Spinal cord (tissue), 9 donors: ENCODE measurements at regions not wholly inside any gene's neighbourhood (a gene's known extent, or its start where the extent isn't known, plus 50 kb on each side); places are given as distances from the start of the nearest gene placed in this dataset.

Source experiments
- DNase-seq, 6 donors: peaks; one replicate each; pipeline versions ENCODE4 v3.0.0 to v3.0.0-alpha.2; 2013 to 2015; ENCODE audit warnings: low spot score in 6 of 6, low read depth in 4 of 6
- H3K27ac ChIP-seq: one replicate; pipeline ENCODE4 v1.5.1; 2013; ENCODE audit warnings: low read depth, low read length, control low read depth
- H3K27me3 ChIP-seq: one replicate; pipeline ENCODE4 v1.6.1; 2013; ENCODE audit warnings: low read length; ENCODE audit not compliant: control insufficient read depth, insufficient read depth
- H3K36me3 ChIP-seq: one replicate; pipeline ENCODE4 v1.6.1; 2013; ENCODE audit warnings: low read length; ENCODE audit not compliant: control insufficient read depth, insufficient read depth
- H3K4me1 ChIP-seq: one replicate; pipeline ENCODE4 v1.6.1; 2013; ENCODE audit warnings: low read length; ENCODE audit not compliant: control insufficient read depth, insufficient read depth
- H3K4me3 ChIP-seq: one replicate; pipeline ENCODE4 v1.5.1; 2013; ENCODE audit warnings: low read depth, low read length, control low read depth
- H3K9me3 ChIP-seq: one replicate; pipeline ENCODE4 v1.6.1; 2013; ENCODE audit warnings: low read length; ENCODE audit not compliant: control insufficient read depth, insufficient read depth
- WGBS: methylation state at CpG from one replicate; pipeline ENCODE4 v1.1.5; 2013; ENCODE audit warnings: missing lambda C conversion rate; ENCODE audit not compliant: insufficient coverage; 5-methylcytosine and 5-hydroxymethylcytosine counted together
- donor health status: healthy.

DNA sequence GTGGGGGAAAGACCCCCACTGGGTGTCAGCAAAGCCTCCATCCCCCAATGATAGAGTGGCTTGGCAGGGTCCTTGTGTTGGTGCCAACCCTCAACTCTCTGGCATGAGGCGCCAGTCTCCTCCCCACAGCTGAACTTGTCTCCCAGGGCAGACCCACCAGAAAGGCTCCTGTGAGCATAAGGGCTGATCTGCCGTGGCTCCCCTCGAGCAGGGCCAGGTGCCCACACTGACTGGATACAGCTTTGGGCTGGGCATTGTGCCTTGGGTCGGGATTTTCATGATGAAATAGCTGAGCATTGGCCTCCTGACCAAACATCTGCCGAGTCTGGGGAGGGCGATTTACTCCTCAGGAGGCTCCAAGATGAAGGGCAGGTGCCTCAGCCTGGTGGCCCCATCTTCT is 68.1 kb upstream of the NPTX2 start:
- WGBS: 72% methylated on average over 6 of the region's 6 CpGs
- DNase-seq: no peak

DNA sequence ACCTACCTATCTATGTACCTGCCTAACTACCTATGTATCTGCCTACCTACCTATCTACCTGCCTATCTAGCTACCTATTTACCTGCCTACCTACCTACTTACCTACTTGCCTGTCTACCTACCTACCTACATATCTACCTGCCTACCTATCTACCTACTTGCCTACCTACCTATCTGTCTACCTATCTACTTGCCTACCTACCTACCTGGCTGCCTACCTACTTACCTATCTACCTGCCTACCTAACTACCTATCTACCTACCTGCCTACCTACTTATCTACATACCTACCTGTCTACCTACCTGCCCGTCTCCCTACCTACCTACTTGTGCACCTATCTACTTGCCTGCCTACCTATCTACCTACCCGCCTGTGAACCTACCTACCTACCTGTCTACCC is 68.7 kb upstream of the NPTX2 start:
- 91% methylated on average over 2 of the region's 2 CpGs for WGBS
- no peaks in the 10 kb centered on the region for H3K27me3 ChIP-seq

More for the DNA sequence above, 68.1 kb upstream of the NPTX2 start:
- no peaks in the 10 kb centered on the region for H3K36me3 ChIP-seq
- peaks cover 3% of the 10 kb centered on the region for H3K9me3 ChIP-seq
- no peaks in the 10 kb centered on the region for H3K4me1 ChIP-seq
- no peak overlapping the region for H3K4me3 ChIP-seq
- H3K27ac ChIP-seq: no peak overlapping the region
- no peaks in the 10 kb centered on the region for H3K27me3 ChIP-seq

DNA sequence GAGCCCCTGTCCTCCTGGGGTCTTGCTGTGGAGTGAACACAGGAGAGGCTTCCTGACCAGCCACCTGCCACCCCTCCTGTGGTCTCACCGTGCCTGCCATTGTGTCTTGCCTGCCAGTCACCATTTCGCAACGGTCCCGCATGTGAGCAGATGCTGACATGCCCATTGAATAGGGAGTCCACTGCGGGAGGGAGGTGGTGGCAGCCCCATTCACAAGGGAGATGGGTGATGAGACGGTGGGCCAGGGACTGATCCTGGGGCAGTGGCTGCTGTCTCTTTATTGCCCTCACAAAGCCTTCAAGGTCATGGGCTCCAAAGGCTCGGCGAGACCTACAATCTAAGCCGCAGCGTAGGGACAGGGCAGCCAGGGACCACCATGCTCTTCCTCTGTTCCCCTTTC is 76.0 kb upstream of the NPTX2 start:
- Histone ChIP-seq H3K9me3 (no peaks in the 10 kb centered on the region), H3K27me3 (no peaks in the 10 kb centered on the region), H3K4me1 (no peaks in the 10 kb centered on the region), H3K27ac (no peak overlapping the region), H3K4me3 (no peak overlapping the region), H3K36me3 (no peaks in the 10 kb centered on the region)
- DNase-seq: no peak
- 59% methylated on average over 8 of the region's 10 CpGs for WGBS

More for the DNA sequence above, 68.7 kb upstream of the NPTX2 start:
- H3K27ac ChIP-seq: no peak overlapping the region
- no peaks in the 10 kb centered on the region for H3K4me1 ChIP-seq
- H3K9me3 ChIP-seq: peaks cover 3% of the 10 kb centered on the region
- H3K4me3 ChIP-seq: no peak overlapping the region
- DNase-seq: no peak
- H3K36me3 ChIP-seq: no peaks in the 10 kb centered on the region

DNA sequence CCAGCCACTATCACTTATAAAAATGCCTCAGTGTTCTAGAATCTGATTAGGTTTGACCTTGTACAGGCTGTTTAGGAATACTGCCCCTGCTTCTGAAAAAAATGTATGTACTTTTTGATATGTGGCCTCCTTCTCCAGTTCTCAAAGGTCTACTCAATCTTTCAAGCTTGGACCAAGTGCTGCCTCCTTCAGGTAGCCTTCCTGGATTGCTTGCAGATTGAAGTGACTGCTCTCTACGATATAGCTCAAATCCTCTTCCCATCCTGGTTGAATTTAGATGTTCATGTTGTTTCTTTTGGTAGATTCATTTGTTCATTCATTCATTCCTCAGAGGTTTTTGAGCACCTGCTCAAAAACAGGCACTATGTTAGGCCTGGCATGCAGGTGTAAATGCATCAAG is 77.2 kb upstream of the NPTX2 start:
- H3K4me3 ChIP-seq: no peak overlapping the region
- no peaks in the 10 kb centered on the region for H3K4me1 ChIP-seq
- H3K27ac ChIP-seq: no peak overlapping the region
- no peaks in the 10 kb centered on the region for H3K9me3 ChIP-seq
- no peaks in the 10 kb centered on the region for H3K27me3 ChIP-seq
- no peak for DNase-seq
- no CpG with 5 or more reads among the region's 1 CpG for WGBS
- H3K36me3 ChIP-seq: no peaks in the 10 kb centered on the region

DNA sequence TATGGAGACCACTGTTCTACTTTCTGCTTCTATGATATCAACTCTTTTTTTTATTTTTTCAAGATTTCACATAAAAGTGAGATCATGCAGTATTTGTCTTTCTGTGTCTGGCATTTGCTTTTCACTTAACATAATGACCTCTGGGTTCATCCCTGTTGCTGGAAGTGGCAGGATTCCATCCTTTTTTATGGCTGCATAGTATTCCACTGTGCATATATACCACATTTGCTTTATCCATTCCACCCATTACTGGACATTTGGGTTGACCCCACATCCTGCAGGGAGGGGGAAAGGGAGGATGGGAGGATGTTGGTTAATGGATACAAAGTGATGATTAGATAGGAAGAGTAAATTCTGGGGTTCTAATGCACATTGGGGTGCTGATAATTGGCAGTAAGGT is 80.3 kb upstream of the NPTX2 start:
- no peaks in the 10 kb centered on the region for H3K9me3 ChIP-seq
- no peaks in the 10 kb centered on the region for H3K27me3 ChIP-seq
- H3K4me1 ChIP-seq: no peaks in the 10 kb centered on the region
- DNase-seq: no peak
- H3K27ac ChIP-seq: no peak overlapping the region
- no peak overlapping the region for H3K4me3 ChIP-seq
- no peaks in the 10 kb centered on the region for H3K36me3 ChIP-seq

DNA sequence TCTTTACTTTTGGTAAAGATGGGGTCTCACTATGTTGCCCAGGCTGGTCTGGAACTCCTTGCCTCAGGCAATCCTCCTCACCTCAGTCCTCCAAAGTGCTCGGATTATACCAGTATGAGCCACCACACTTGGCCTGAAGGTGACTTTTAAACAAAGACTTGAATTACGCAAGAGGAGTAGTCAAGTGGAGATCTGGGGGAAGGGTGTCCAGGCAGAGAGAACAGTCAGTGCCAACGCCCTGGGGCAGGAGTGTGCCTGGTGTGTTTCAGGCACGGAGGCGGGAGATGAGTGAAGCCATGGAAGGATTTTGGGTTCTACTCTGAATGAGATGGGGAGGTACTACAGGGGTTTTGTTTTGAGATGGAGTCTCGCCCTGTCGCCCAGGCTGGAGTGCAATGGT is 82.6 kb upstream of the NPTX2 start:
- no peaks in the 10 kb centered on the region for H3K27me3 ChIP-seq
- no peak overlapping the region for H3K4me3 ChIP-seq
- WGBS: 78% methylated on average over 6 of the region's 7 CpGs
- H3K36me3 ChIP-seq: no peaks in the 10 kb centered on the region
- H3K27ac ChIP-seq: no peak overlapping the region
- no peaks in the 10 kb centered on the region for H3K9me3 ChIP-seq
- no peaks in the 10 kb centered on the region for H3K4me1 ChIP-seq
- DNase-seq: no peak

DNA sequence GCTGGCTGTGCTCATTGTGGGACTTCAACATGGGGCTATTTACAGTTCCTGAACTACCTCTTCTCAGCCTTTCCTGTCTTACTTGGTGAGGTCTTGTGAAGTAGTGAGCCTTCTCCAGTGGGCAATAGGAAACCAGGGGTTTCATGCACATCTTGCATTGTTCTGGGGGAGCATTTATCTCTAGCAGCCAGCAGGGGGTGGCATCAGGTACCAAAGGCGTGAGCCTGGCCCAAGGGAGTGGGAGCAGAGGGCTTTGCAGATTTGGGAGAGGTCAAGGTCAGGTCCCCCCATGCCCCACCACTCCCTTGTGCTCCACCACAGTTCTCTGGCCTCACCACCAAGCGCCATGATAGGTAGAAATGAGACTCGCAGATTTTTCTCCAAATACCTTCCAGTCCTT is 85.4 kb upstream of the NPTX2 start:
- H3K27me3 ChIP-seq: no peaks in the 10 kb centered on the region
- H3K4me1 ChIP-seq: no peaks in the 10 kb centered on the region
- H3K4me3 ChIP-seq: no peak overlapping the region
- WGBS: no CpG with 5 or more reads among the region's 3 CpGs
- no peaks in the 10 kb centered on the region for H3K36me3 ChIP-seq
- H3K27ac ChIP-seq: no peak overlapping the region
- no peaks in the 10 kb centered on the region for H3K9me3 ChIP-seq
- DNase-seq: no peak

DNA sequence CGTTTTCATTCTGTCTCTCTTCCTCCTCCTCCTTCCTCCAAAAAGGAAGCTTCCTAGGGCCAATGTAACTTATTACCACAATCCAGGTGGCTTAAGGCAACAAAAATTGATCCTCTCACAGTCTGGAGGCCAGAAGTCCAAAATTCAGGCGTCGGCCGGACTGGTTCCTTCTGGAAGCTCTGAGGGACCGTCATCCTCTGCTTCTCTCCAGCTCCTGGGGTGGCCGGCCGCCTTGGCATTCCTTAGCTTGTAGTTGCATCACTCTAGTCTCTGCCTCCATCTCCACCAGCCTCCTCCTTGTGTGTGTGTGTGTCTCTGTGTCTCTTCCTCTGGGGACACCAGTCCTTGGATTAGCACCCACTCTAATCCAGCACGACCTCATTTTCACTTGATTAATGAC is 89.0 kb upstream of the NPTX2 start:
- no peak overlapping the region for H3K27ac ChIP-seq
- no peak overlapping the region for H3K4me3 ChIP-seq
- DNase-seq: no peak
- no peaks in the 10 kb centered on the region for H3K4me1 ChIP-seq
- 83% methylated on average over 4 of the region's 8 CpGs for WGBS
- no peaks in the 10 kb centered on the region for H3K36me3 ChIP-seq
- H3K27me3 ChIP-seq: no peaks in the 10 kb centered on the region
- no peaks in the 10 kb centered on the region for H3K9me3 ChIP-seq

DNA sequence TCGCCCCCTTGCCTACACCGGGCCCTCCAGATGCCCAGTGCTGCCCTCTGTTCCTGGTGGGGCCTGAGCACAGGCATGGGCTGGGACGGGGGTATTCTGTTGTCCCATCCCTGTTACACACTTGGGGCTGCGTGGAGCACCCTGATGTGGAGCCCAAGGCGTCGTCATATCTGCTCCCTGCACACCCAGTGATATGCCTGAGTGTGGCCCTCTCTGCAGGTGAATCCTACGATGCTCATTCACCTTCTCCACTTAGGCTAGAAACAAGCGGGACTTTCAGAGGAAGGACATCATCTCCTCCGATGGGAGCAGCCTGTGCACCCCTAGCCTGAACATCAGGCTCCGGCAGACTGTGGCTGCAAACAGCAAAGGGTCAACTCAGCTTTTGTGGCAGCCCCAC is 91.0 kb upstream of the NPTX2 start:
- Histone ChIP-seq H3K27me3 (no peaks in the 10 kb centered on the region), H3K4me3 (no peak overlapping the region), H3K27ac (no peak overlapping the region), H3K9me3 (no peaks in the 10 kb centered on the region), H3K36me3 (no peaks in the 10 kb centered on the region), H3K4me1 (no peaks in the 10 kb centered on the region)
- DNase-seq: no peak
- WGBS: 90% methylated on average over 10 of the region's 10 CpGs

DNA sequence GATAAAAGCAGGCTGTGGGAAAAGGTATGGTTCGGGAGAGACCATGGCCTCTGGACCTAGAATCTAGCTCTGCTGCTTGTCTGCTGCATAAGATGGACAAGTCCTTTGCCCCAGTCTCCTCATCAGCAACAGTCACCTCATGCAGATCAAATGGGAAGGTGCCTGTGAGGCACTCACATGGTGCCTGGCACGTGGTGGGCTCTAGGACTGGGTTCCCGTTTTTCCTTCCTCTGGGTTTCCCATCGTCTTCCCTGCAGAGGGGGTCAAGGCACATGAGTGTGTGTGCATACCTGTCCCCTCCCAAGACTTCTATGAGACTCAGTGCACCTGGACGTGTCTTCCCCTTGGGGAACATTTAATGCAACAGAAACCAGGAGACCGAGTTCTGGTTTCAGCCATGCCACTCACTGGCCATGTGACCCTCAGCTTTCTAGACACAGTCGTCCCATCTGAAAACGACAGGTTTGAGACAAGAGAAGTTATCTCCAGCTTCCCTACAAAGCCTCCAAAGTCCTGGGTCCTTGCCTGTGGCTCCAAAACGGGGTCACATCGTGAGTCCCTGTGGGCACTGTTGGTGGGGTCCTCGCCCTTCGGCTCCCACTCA is 95.9 kb upstream of the NPTX2 start:
- Histone ChIP-seq H3K36me3 (no peaks in the 10 kb centered on the region), H3K27me3 (no peaks in the 10 kb centered on the region), H3K4me1 (no peaks in the 10 kb centered on the region), H3K27ac (no peak overlapping the region), H3K9me3 (no peaks in the 10 kb centered on the region), H3K4me3 (no peak overlapping the region)
- DNase-seq: no peak
- 95% methylated on average over 12 of the region's 12 CpGs for WGBS
